ENCODE measurements at regions not wholly inside any gene's neighbourhood (a gene's known extent, or its start where the extent isn't known, plus 50 kb on each side); places are given as distances from the start of the nearest gene placed in this dataset.

DNA sequence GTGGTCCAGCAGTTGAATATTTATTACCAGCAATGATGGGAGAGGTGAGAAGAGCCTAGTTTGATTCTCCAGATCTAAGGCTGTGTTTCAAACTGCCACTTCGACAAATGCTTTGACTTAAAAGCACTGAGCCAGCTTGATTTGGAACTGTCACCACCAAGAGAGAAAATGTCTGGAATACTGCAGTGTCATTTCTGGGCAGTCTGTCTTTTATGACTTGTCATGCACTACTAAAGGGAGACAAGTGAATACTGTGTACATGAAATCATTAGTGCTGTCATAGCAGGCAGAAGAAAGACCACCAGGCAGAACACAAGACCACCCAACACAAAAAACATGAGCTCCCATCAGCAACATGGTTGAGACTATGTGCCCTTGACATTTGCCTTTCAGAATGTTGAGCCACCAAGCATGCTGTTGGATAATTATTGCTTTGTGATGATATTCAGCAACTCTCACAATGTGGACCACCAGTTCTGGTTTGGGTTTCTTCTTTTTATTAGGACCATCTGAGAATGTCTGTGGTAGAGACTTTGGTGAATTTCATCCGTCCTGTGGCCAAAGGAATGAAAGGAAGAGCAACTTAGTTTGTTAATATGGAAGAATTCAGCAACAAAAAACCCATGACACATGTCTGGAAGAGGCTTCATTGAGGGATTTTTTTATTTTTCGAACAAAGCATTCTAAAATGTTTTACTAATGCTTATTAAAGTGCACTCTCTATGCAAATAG, 125.8 kb downstream of the NTMT2 start:
- no peak for DNase-seq (ENCODE audit: low read depth)

GRCh38 chr1:170273291-170274130, 127.8 kb downstream of the NTMT2 start:
- DNase-seq (ENCODE audit: low read depth): no peak

DNA sequence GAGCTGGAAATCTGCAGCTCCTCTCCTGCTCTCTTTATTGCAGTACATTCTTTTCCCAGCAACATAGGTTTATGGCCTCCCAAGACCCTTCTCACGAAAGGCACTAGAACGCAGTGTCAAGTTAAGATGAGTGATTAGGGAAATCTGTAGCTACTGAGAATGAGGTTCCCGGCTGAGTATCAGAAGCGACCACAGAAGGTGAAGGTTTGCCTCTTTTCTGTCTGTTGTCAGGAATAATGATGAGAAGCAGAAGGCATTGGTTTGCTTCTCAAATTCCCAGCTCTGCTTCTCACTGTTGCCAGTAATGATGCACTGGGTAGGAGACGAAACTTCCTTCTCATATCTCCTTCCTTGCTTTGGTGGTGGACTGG, 128.4 kb downstream of the NTMT2 start:
- no peak for DNase-seq (ENCODE audit: low read depth)

GRCh38 chr1:170277985-170278384, 132.2 kb downstream of the NTMT2 start:
- DNase-seq (ENCODE audit: low read depth): no peak

DNA sequence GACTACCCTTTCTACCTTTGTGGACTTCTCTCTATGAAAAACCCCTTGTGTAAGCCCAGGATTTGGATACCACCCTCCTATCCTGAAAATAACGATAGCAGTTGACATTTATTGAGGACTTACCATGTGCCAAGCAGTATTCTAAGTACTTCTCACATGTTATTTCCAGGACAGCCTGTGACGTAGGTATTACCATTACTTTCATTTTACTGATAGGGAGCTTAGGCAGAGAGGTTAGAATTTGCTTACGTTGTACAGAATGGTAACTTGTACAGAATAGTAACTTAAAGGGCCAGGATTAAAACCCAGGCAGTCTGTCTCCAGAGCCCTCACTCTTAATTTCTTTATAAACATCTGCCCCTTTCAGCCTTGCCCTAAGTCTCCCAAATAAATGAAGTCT, 138.3 kb downstream of the NTMT2 start:
- no peak for DNase-seq (ENCODE audit: low read depth)

GRCh38 chr1:170284512-170284911, 138.8 kb downstream of the NTMT2 start:
- DNase-seq (ENCODE audit: low read depth): no peak

GRCh38 chr1:170284951-170285350, 139.2 kb downstream of the NTMT2 start:
- no peak for DNase-seq (ENCODE audit: low read depth)

GRCh38 chr1:170288155-170288554, 142.4 kb downstream of the NTMT2 start:
- no peak for DNase-seq (ENCODE audit: low read depth)

DNA sequence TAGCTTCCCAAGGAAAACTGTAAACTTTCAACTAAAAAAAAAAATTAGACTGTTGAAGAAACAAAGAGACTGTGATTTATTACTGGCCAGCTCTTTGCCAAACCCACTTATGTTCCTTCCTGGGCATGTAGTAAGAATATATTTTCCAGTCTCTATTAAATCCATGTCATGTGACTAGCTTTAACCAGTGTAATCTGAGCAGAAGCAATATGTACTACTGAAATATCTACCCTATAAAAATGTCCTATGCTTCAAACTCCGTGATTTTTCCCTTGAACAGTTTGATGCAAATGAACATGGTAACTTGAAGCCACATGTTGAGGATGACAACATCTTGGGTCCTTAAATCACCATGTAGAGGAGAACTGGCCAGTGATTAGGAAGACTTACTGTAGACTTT, 144.5 kb downstream of the NTMT2 start:
- DNase-seq (ENCODE audit: low read depth): no peak

DNA sequence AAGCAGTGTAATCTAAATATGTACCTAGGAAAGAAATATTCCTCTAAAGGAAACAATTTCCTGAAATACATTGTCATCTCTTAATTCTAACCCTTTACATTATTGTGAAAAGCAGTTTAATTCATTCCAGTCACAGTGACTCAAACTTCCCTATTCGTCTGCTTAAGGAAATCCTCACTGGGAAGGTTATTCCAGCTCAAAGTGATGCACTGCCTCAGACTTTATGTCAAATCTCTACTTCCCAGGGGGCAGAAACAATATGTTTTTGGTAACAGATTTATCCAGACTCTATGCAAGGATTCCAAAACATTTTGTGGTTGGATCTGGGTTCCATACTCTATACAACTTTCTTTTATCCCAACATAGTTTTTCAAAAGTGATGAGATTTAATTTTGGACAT, 145.2 kb downstream of the NTMT2 start:
- no peak for DNase-seq (ENCODE audit: low read depth)

GRCh38 chr1:170291516-170291915, 145.8 kb downstream of the NTMT2 start:
- DNase-seq (ENCODE audit: low read depth): no peak

- DNase-seq (ENCODE audit: low read depth): no peak
Measured at GRCh38 chr1:170296211-170296610, 150.5 kb downstream of the NTMT2 start.

GRCh38 chr1:170296642-170297041, 150.9 kb downstream of the NTMT2 start:
- DNase-seq (ENCODE audit: low read depth): peak; percentile 65

- no peak for DNase-seq (ENCODE audit: low read depth)
Measured at GRCh38 chr1:170301596-170301995, 155.8 kb downstream of the NTMT2 start.

DNA sequence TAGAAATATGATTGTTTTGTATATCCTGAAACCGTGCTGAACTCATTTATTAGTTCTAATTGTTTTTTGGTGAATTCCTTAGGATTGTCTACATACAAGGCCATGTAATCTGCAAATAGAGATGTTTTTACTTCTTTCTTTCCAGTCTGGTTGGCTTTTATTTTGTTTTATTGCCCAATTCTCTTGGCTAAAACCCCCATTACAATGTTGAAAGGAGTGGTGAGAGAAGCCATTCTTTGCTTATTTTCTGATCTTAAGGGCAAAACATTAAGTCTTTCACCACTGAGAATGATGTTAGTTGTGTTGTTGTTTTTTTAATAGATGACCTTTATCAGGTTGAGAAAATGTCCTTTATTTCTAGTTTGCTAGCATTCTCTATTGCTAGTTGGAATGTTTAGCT, 157.3 kb downstream of the NTMT2 start:
- no peak for DNase-seq (ENCODE audit: low read depth)

- DNase-seq (ENCODE audit: low read depth): no peak
Measured at GRCh38 chr1:170305777-170306512, 160.2 kb downstream of the NTMT2 start.

- no peak for DNase-seq (ENCODE audit: low read depth)
Measured at GRCh38 chr1:170306513-170306910, 160.8 kb downstream of the NTMT2 start.

DNA sequence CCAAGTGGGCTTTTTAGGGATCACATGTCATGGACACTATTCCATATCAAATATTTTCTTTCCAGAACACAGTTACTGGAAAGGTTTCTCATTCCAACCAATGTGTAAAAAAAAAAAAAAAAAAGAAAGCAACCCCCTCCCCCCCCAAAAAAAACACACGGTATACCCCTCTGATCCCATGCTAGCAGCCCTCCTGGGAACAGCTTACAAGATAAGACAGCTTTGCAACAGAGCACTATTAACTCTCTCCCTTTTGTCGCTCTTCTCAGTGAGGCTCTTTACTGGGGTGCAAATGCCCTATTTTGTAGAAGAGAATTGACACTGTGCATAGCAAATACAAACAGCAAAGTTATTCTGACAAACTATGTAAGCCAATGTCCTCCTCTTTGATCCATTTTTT, 161.2 kb downstream of the NTMT2 start:
- DNase-seq (ENCODE audit: low read depth): no peak

DNA sequence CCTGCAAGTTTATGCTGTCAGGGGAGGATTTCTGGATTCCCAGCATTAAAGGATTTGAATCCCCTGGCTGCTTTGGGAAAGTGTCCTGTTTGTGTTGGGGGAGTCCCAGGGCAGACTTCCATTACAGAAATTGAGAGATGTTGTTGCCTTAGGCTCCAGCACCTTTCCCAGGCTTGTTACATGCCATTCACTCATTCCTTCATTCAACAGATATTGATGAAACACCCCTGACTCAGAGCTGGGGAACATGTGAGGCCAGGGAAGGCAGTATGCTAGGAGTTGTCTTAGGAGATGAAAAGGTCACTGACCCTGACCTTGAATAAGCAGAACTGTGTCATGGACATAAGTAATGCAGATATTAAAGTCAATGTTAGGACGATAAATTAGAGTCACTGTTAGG, 161.7 kb downstream of the NTMT2 start:
- DNase-seq (ENCODE audit: low read depth): peak; percentile 22

GRCh38 chr1:170309389-170310013, 163.7 kb downstream of the NTMT2 start:
- DNase-seq (ENCODE audit: low read depth): peak; percentile 85

DNA sequence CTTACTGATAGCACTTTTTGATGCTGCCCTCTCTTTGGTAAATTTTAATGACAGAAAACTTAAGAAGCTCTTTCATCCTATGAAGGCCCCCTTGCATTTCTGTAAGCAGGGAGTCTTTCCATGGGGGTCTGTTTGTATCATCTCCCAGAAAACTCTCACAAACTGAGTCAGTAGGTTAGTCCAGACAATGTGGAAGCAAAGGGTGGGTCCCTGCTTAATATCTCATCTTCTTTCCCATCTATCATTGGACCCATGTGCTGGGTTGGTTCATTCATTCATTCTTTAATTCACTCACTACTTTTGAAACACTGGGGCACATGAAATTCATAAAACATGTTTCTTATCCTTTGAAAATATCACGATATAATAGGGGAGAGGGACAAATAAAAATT, 164.3 kb downstream of the NTMT2 start:
- no peak for DNase-seq (ENCODE audit: low read depth)

DNA sequence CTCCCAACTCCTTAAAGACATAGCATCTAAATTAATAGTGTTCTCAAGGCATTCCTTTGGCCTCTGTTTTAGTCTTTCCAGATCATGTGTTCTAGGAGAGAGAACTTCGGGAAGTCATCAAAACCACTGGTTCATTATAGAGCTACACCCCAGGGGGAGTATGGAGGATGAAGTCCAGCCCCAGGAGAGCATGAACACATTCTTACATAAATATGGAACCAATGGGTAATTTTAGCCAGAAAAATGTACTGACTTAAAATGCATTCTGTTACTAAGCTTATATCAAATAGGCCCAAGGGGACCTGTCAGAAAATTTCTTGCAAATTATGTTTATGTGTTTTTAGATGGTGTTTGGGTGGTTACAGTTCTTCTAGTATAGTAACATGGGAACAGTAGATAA, 165.2 kb downstream of the NTMT2 start:
- no peak for DNase-seq (ENCODE audit: low read depth)
